Thyroid gland (tissue), 4 donors: ENCODE measurements at regions not wholly inside any gene's neighbourhood (a gene's known extent, or its start where the extent isn't known, plus 50 kb on each side); places are given as distances from the start of the nearest gene placed in this dataset.

ENCODE experiments used
- POLR2A ChIP-seq, 2 donors: fragments of 450-650 bp; IDR thresholded peaks; one replicate each; pipeline ENCODE4 v1.6.1; 2017; ENCODE audit warnings: antibody characterized with exemption in 2 of 2, mild to moderate bottlenecking in 2 of 2, moderate library complexity in 1 of 2
- TF ChIP-seq, protein P1 (sequence below), 6 experiments: fragments of 200-600 bp in 3 of 6; fragments of 450-650 bp in 3 of 6; sonication (generic) in 3 of 6; IDR thresholded peaks; one replicate each; pipeline ENCODE4 v1.5.1; 2016 to 2019; ENCODE audit warnings: antibody characterized with exemption in 6 of 6, mild to moderate bottlenecking in 2 of 6, inconsistent platforms in 1 of 6, moderate library complexity in 1 of 6

DNA sequence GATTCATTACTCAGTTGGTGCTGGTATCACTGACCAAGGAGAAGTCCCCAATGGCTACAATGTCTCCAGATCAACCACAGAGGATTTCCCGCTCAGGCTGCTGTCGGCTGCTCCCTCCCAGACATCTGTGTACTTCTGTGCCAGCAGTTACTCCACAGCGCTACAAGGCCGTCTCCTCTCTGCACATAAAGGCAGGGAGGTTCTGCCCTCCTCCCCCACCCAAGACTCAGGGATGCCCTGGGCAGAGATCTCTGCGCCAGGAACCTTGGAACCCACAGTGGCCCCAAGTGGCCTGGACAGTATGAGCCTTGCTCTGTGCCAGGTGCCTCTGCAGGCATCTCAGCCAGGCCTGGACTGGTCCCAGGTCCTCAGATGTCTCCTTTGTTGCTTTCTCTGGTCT lies 193.4 kb upstream of the PRSS58 start:
- TF ChIP-seq, protein P1, sequence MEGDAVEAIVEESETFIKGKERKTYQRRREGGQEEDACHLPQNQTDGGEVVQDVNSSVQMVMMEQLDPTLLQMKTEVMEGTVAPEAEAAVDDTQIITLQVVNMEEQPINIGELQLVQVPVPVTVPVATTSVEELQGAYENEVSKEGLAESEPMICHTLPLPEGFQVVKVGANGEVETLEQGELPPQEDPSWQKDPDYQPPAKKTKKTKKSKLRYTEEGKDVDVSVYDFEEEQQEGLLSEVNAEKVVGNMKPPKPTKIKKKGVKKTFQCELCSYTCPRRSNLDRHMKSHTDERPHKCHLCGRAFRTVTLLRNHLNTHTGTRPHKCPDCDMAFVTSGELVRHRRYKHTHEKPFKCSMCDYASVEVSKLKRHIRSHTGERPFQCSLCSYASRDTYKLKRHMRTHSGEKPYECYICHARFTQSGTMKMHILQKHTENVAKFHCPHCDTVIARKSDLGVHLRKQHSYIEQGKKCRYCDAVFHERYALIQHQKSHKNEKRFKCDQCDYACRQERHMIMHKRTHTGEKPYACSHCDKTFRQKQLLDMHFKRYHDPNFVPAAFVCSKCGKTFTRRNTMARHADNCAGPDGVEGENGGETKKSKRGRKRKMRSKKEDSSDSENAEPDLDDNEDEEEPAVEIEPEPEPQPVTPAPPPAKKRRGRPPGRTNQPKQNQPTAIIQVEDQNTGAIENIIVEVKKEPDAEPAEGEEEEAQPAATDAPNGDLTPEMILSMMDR (IDR thresholded peaks at IDR 0.05): no peak
- TF ChIP-seq POLR2A (IDR thresholded peaks at IDR 0.05): no peak
